CD4-positive, alpha-beta T cell (primary cell): ENCODE measurements at regions not wholly inside any gene's neighbourhood (a gene's known extent, or its start where the extent isn't known, plus 50 kb on each side); places are given as distances from the start of the nearest gene placed in this dataset.

ENCODE experiments used
- ATAC-seq: fragments of 200-7000 bp; cut with Tn5 transposase; one replicate; pipeline ENCODE4 v1.10.0; 2022; ENCODE audit warnings: mild to moderate bottlenecking; ENCODE audit not compliant: poor library complexity
- CTCF ChIA-PET: fragments of 350-600 bp; sonication (Branson Sonifier 250); formaldehyde crosslinking; loops from one replicate; lab custom pipeline; 2021; ENCODE audit warnings: antibody characterized with exemption, inconsistent platforms; lab: Charles Lee
- POLR2A ChIA-PET: fragments of 350-600 bp; sonication (Branson Sonifier 250); formaldehyde crosslinking; loops from one replicate; lab custom pipeline; 2021; ENCODE audit warnings: antibody characterized with exemption, inconsistent platforms; lab: Charles Lee
- DNase-seq, 14 experiments: peaks; one replicate each; pipeline ENCODE4 v3.0.0-alpha.2; 2013 to 2020; ENCODE audit warnings: mixed read lengths in 2 of 14
- H3K27ac ChIP-seq, 2 donors: one replicate each; pipeline versions ENCODE4 v1.5.1 to v1.7.0; 2013; ENCODE audit warnings: low read length in 2 of 2, low read depth in 1 of 2, mild to moderate bottlenecking in 1 of 2
- H3K27me3 ChIP-seq, 2 experiments: 1 replicate in 1 of 2; 2 replicates in 1 of 2; pipeline versions ENCODE4 v1.6.1 to v1.7.0; 2013; ENCODE audit warnings: low read length in 2 of 2, control low read depth in 1 of 2, mild to moderate bottlenecking in 1 of 2, moderate library complexity in 1 of 2; ENCODE audit not compliant: insufficient read depth in 2 of 2, control insufficient read depth in 1 of 2
- H3K36me3 ChIP-seq: one replicate; pipeline ENCODE4 v1.6.1; 2013; ENCODE audit warnings: low read length, control low read depth; ENCODE audit not compliant: insufficient read depth
- H3K4me1 ChIP-seq: one replicate; pipeline ENCODE4 v1.6.1; 2013; ENCODE audit warnings: low read length, control low read depth; ENCODE audit not compliant: insufficient read depth
- H3K4me3 ChIP-seq: one replicate; pipeline ENCODE4 v1.5.1; 2013; ENCODE audit warnings: mild to moderate bottlenecking, low read length, moderate library complexity
- H3K9me3 ChIP-seq, 2 experiments: 1 replicate in 1 of 2; 2 replicates in 1 of 2; pipeline versions ENCODE4 v1.6.1 to v1.7.0; 2013; ENCODE audit warnings: low read length in 2 of 2, mild to moderate bottlenecking in 2 of 2, control low read depth in 1 of 2, moderate library complexity in 1 of 2; ENCODE audit not compliant: control insufficient read depth in 1 of 2, insufficient read depth in 1 of 2
- H3K27ac Mint-ChIP-seq: one replicate; pipeline ENCODE4 v1.8.0; 2020; ENCODE audit warnings: mixed read lengths
- H3K27me3 Mint-ChIP-seq: one replicate; pipeline ENCODE4 v1.8.0; 2021; ENCODE audit warnings: mixed read lengths
- H3K36me3 Mint-ChIP-seq: one replicate; pipeline ENCODE4 v1.8.0; 2021; ENCODE audit warnings: low read depth, mixed read lengths
- H3K4me1 Mint-ChIP-seq: one replicate; pipeline ENCODE4 v1.8.0; 2021; ENCODE audit warnings: low read depth, mixed read lengths
- H3K4me3 Mint-ChIP-seq: one replicate; pipeline ENCODE4 v1.8.0; 2020; ENCODE audit warnings: mild to moderate bottlenecking, mixed read lengths
- H3K9me3 Mint-ChIP-seq: one replicate; pipeline ENCODE4 v1.8.0; 2020; ENCODE audit warnings: mixed read lengths
- CTCF ChIP-seq: fragments of 200-600 bp; IDR thresholded peaks from one replicate; pipeline ENCODE4 v1.8.0; 2022; ENCODE audit warnings: antibody characterized with exemption, mild to moderate bottlenecking
- intact Hi-C, 2 experiments: fragments of 100-400 bp; cut with DNase I in 1 of 2; cut with micrococcal nuclease in 1 of 2; formaldehyde crosslinking; loops; one replicate each; pipeline versions ENCODE4 v1.15.1 to v1.9.0; 2023 to 2025; cut with DNase I, micrococcal nuclease

GRCh38 chr3:41040256-41040655 is 159.0 kb upstream of the CTNNB1 start:
- no peaks in the 10 kb centered on the region for H3K9me3 Mint-ChIP-seq
- ChIA-PET CTCF (no interaction called here), POLR2A (no interaction called here)
- no peak overlapping the region for H3K27ac ChIP-seq
- no peak for TF ChIP-seq CTCF
- no peaks in the 10 kb centered on the region for H3K4me1 ChIP-seq
- no peak for ATAC-seq
- H3K27me3 Mint-ChIP-seq, result peaks cover 19% of the 10 kb centered on the region
- H3K4me3 ChIP-seq, result no peak overlapping the region
- no peaks in the 10 kb centered on the region for H3K9me3 ChIP-seq
- intact Hi-C loops, result no loop called here
- no peaks in the 10 kb centered on the region for H3K4me1 Mint-ChIP-seq
- no peaks in the 10 kb centered on the region for H3K36me3 ChIP-seq
- H3K36me3 Mint-ChIP-seq, result no peaks in the 10 kb centered on the region
- no peak overlapping the region for H3K27ac Mint-ChIP-seq
- H3K27me3 ChIP-seq, result no peaks in the 10 kb centered on the region
- H3K4me3 Mint-ChIP-seq, result no peak overlapping the region
- no peak for DNase-seq

- Histone ChIP-seq H3K27me3 (no peaks in the 10 kb centered on the region), H3K9me3 (no peaks in the 10 kb centered on the region), H3K4me1 (no peaks in the 10 kb centered on the region), H3K4me3 (no peak overlapping the region), H3K36me3 (no peaks in the 10 kb centered on the region), H3K27ac (no peak overlapping the region)
- no peaks in the 10 kb centered on the region for H3K4me1 Mint-ChIP-seq
- no peak for ATAC-seq
- H3K27me3 Mint-ChIP-seq, result peaks cover 23% of the 10 kb centered on the region
- TF ChIP-seq CTCF, result no peak
- ChIA-PET CTCF (no interaction called here), POLR2A (no interaction called here)
- H3K36me3 Mint-ChIP-seq, result no peaks in the 10 kb centered on the region
- H3K9me3 Mint-ChIP-seq, result no peaks in the 10 kb centered on the region
- no peak overlapping the region for H3K27ac Mint-ChIP-seq
- no peak overlapping the region for H3K4me3 Mint-ChIP-seq
- DNase-seq, result no peak
- intact Hi-C loops, result no loop called here
Observed at GRCh38 chr3:41041462-41041861, 157.8 kb upstream of the CTNNB1 start.

GRCh38 chr3:41041899-41042298 is 157.4 kb upstream of the CTNNB1 start:
- ATAC-seq (no peak), DNase-seq (no peak)
- Histone ChIP-seq H3K4me3 (no peak overlapping the region), H3K9me3 (no peaks in the 10 kb centered on the region), H3K27me3 (no peaks in the 10 kb centered on the region), H3K36me3 (no peaks in the 10 kb centered on the region), H3K27ac (no peak overlapping the region), H3K4me1 (no peaks in the 10 kb centered on the region)
- POLR2A ChIA-PET, result no interaction called here
- Mint-ChIP-seq H3K27me3 (peaks cover 23% of the 10 kb centered on the region), H3K36me3 (no peaks in the 10 kb centered on the region), H3K27ac (no peak overlapping the region), H3K4me3 (no peak overlapping the region), H3K9me3 (no peaks in the 10 kb centered on the region), H3K4me1 (no peaks in the 10 kb centered on the region)
- CTCF ChIA-PET, result no interaction called here
- TF ChIP-seq CTCF, result no peak
- intact Hi-C loops, result no loop called here
